ENCODE measurements at regions not wholly inside any gene's neighbourhood (a gene's known extent, or its start where the extent isn't known, plus 50 kb on each side); places are given as distances from the start of the nearest gene placed in this dataset.

DNA sequence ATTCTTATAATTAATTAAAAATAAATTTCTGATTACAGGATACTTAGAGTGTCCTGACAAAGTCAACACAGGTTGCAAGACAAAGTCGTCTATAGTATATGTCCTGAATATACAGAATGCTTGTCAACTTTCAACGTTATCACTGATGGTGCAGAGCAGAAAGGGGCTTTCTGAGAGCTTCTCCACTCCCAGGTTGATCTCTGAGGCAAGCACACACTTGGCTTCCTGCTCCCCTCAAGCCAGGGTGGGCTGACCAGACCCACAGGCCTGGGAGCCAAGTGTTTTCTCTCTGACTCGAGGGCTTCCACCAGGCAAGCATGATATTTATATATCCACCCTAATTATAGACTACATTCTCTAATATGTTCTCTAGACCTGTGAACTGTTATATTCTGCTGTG, 448.9 kb downstream of the SH2D4B start:
- no peak for DNase-seq
- intact Hi-C loops (cut with DNase I) = no loop called here

DNA sequence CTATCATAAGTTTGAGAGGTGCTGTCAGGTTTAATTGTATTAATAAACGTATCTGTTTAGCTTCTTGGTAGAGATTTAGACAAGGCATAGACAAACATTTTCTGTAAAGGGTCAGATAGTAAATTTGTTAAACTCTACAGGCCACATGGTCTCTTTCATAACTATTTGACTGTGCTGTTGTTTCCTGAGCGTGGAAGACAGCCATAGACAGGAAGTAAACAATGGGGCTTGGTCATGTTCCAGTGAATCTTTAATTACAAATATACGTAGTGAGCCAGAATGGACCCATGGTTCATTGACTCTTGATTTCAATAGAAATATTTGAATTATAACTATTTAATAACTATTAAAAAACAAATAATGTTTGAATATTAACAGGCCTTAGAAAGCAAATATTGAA, 451.1 kb downstream of the SH2D4B start:
- intact Hi-C loops (cut with DNase I) = no loop called here
- DNase-seq = no peak

GRCh38 chr10:80996615-80997193, 459.0 kb downstream of the SH2D4B start:
- intact Hi-C loops (cut with DNase I) = no loop called here
- peak in 1 of 42 donors; percentile 1 for DNase-seq

GRCh38 chr10:81000781-81001180, 463.1 kb downstream of the SH2D4B start:
- intact Hi-C loops (cut with DNase I) = no loop called here

GRCh38 chr10:81002382-81002781, 464.7 kb downstream of the SH2D4B start:
- no peak for DNase-seq
- intact Hi-C loops (cut with DNase I) = no loop called here

More at GRCh38 chr10:81000781-81001180, 463.1 kb downstream of the SH2D4B start:
- no peak for DNase-seq

GRCh38 chr10:81007872-81008271, 470.2 kb downstream of the SH2D4B start:
- intact Hi-C loops (cut with DNase I) = no loop called here
- DNase-seq = no peak

GRCh38 chr10:81008726-81009125, 471.0 kb downstream of the SH2D4B start:
- intact Hi-C loops (cut with DNase I) = no loop called here
- DNase-seq = no peak

- intact Hi-C loops (cut with DNase I) = no loop called here
- DNase-seq = no peak
Observed at GRCh38 chr10:81009296-81009695, 471.6 kb downstream of the SH2D4B start.

DNA sequence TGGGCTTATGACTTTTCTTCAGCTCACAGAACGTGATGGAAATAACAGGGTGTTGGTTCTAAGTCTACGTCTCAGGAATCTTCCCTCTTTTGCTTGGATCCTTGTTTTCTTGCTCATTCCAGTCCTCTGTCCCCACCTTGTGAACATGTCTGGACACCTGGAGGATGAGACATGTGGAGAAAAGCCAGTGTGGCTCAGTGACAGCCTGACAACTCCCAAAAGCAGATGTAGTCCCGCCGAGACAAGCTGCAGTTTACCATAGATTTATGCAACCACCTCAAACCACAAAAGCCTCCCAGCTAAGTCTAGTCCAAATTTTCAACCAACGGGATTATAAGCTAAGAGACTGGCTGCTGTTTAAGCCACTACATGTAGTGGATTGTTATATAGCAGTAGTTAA, 476.1 kb downstream of the SH2D4B start:
- no peak for DNase-seq
- intact Hi-C loops (cut with DNase I) = no loop called here

DNA sequence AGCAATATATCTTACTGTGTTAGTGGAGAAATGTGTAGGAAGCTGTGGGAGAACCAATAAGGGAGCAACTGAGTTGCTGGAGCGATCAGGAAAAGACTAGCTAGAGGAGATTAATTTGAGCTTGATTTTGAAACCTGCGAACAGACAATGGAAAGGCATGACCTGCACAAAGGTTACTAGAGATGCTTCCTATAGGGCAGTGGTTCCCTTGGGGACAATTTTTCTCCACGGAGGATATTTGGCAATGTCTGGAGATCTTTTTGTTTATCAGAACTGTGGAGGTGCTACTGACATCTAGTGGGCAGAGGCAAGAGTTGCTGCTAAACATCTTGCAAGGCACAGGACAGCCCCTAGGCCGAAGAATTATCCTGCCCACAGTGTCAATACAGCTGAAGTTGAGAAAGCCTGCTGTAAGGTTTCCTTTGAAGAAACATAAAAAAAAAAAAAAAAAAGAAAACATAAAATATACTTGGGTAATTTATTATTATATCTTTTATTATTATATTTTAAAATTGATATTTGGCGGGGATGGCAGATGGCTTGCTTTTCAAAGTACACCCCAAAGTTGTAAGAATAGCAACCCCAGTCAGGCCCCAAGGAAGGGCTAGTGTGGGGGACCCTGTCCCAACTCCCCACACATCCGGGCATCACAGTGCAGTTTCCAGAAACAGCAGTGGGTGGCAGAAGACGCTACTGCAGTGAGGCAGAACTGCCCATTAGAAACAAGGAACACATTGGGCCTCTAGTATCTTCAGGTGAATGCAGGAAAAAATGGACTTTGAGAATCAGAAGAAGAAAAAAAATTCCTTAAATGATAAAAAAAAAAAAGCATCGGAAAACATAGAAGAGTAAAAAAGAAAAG, 481.6 kb downstream of the SH2D4B start:
- peak in 33 of 42 donors; percentile 2 to 56 (median 19) for DNase-seq
- intact Hi-C loops (cut with DNase I) = no loop called here

GRCh38 chr10:81021428-81022129, 483.9 kb downstream of the SH2D4B start:
- intact Hi-C loops (cut with DNase I) = no loop called here
- DNase-seq = no peak

DNA sequence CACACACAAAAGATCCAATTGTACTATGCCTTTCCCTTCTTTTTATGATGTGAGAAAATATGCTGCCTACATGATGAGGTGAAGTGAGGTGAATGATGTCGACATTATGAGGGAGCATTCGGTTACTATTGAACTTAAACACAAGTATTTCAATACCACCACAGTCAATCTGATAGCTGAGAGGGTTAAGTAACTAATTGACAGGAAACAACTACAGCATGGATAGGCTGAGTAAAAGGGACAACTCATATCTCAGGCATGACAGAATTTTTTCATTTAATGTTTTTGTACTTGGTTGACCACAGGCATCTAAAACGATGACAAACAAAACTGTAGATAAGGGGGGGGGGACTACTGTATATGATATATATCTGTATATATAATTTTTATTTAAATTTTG, 488.9 kb downstream of the SH2D4B start:
- no peak for DNase-seq
- intact Hi-C loops (cut with DNase I) = no loop called here

GRCh38 chr10:81027223-81027622, 489.5 kb downstream of the SH2D4B start:
- intact Hi-C loops (cut with DNase I) = no loop called here
- no peak for DNase-seq

DNA sequence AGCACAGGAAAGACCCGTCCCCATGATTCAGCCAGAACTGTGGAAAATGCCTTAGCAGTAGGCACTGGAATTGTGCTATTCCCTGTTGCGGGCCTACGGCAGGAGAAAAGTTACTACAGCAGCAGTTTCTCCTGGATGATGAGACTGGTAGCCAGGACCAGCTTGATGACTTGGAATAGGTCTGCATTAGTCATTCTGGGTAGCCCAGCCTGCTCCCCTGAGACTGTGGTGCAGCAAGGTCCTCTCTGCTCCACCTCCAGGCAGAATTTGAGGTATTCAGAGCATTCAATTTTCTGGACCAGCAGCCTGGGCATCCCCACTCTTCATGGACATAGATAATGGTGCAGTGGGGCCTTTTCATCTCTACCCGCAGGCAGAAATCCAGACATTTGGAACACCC, 490.0 kb downstream of the SH2D4B start:
- DNase-seq = no peak
- intact Hi-C loops (cut with DNase I) = no loop called here

DNA sequence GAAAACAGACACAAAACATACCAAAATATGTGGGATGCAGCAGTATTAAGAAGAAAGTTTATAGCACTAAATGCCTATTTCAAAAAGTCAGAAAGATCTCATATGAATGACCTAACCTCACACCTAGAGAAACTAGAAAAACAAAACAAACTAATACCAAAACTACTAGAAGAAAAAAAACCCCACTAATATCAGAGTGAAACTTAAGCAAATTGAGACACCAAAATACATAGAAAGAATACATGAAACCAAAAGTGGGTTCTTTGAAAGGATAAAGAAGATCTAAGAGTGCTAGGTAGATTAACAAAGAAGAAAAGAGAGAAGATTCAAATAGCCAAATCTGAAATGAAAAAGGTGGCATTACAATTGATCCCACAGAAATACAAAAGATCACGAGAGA, 494.1 kb downstream of the SH2D4B start:
- DNase-seq = no peak
- intact Hi-C loops (cut with DNase I) = no loop called here

- intact Hi-C loops (cut with DNase I) = no loop called here
Observed at GRCh38 chr10:81034383-81034782, 496.7 kb downstream of the SH2D4B start.

DNA sequence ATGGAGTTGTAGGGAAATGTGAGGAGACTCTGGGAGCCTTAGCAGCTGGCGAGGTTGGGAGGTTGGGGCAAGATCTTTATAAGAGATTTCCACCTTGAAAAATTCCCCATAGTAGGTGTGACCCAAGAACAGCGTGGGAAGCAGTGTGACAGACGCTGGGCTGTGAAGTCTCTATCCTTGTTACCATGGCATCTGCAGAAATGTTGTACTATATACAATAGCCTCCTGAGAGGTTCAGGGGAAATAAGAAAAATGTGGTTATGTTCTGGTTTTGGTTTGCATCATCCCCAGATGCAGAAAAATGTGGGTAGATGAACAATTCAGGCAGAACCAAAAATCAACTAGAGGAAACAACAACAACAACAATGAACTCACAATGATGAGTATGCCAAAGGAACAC, 498.6 kb downstream of the SH2D4B start:
- intact Hi-C loops (cut with DNase I) = no loop called here
- DNase-seq = no peak

More at GRCh38 chr10:81034383-81034782, 496.7 kb downstream of the SH2D4B start:
- no peak for DNase-seq

- DNase-seq = no peak
- intact Hi-C loops (cut with DNase I) = no loop called here
Observed at GRCh38 chr10:81040031-81040430, 502.3 kb downstream of the SH2D4B start.

GRCh38 chr10:81040940-81041339, 503.2 kb downstream of the SH2D4B start:
- intact Hi-C loops (cut with DNase I) = no loop called here
- no peak for DNase-seq

DNA sequence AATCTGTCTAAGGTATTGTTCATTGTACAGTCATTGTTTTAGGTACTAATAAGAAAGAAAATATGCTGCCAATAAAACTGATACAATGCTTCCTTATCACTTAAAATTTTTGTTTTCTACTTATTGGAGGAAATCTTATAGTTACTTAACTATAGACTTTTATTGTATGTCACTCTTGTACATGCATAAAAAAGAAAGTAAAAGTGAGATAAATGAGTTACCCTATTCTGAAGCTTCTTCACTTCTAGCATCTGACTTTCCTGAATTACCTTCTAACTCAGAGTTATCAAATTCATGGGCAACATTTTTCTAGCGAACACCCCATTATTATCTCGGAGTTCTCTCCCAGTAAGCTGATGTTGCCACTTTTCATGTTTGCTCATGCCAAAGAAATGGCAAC, 504.9 kb downstream of the SH2D4B start:
- intact Hi-C loops (cut with DNase I) = no loop called here
- no peak for DNase-seq

Measured in head of caudate nucleus (tissue), 42 donors.